Stomach (tissue), 8 donors: ENCODE measurements at regions not wholly inside any gene's neighbourhood (a gene's known extent, or its start where the extent isn't known, plus 50 kb on each side); places are given as distances from the start of the nearest gene placed in this dataset.

Source experiments
- DNase-seq, 2 donors: peaks; one replicate each; pipeline versions ENCODE4 v3.0.0 to v3.0.0-alpha.2; 2013 to 2019
- H3K27ac ChIP-seq, 5 donors: fragments of 200-600 bp in 4 of 5; sonication (generic) in 4 of 5; one replicate each; pipeline ENCODE4 v1.5.1; 2013 to 2019; ENCODE audit warnings: mild to moderate bottlenecking in 1 of 5, moderate library complexity in 1 of 5
- H3K27me3 ChIP-seq, 3 donors: fragments of 200-600 bp; sonication (generic); one replicate each; pipeline ENCODE4 v1.5.1; 2017 to 2019; ENCODE audit warnings: mixed run types in 1 of 3
- H3K36me3 ChIP-seq, 4 donors: fragments of 200-600 bp; sonication (generic); 1 replicate in 3 of 4; 2 replicates in 1 of 4; pipeline ENCODE4 v1.5.1; 2016 to 2019
- H3K4me1 ChIP-seq, 4 donors: fragments of 200-600 bp; sonication (generic); one replicate each; pipeline ENCODE4 v1.5.1; 2016 to 2019
- H3K4me3 ChIP-seq, 4 donors: fragments of 200-600 bp; sonication (generic) in 3 of 4; one replicate each; pipeline ENCODE4 v1.5.1; 2016 to 2019; ENCODE audit warnings: mild to moderate bottlenecking in 1 of 4
- H3K9me3 ChIP-seq, 4 donors: fragments of 200-600 bp; sonication (generic); one replicate each; pipeline ENCODE4 v1.5.1; 2016 to 2019
- CTCF ChIP-seq, 7 experiments: fragments of 450-650 bp in 4 of 7; fragments of 200-600 bp in 3 of 7; sonication (generic) in 3 of 7; IDR thresholded peaks; one replicate each; pipeline ENCODE4 v1.5.1; 2016 to 2019; ENCODE audit warnings: antibody characterized with exemption in 7 of 7, control low read depth in 2 of 7, mild to moderate bottlenecking in 1 of 7
- EP300 ChIP-seq: sonication (generic); formaldehyde crosslinking; IDR thresholded peaks from one replicate; pipeline ENCODE4 v1.6.1; 2017; ENCODE audit warnings: antibody characterized with exemption
- POLR2A ChIP-seq, 4 donors: fragments of 450-650 bp; IDR thresholded peaks; one replicate each; pipeline ENCODE4 v1.6.1; 2016; ENCODE audit warnings: antibody characterized with exemption in 4 of 4, control low read depth in 2 of 4, mild to moderate bottlenecking in 1 of 4, moderate library complexity in 1 of 4
- POLR2AphosphoS5 ChIP-seq, 3 donors: sonication (generic); formaldehyde crosslinking; IDR thresholded peaks; one replicate each; pipeline ENCODE4 v1.6.1; 2016; ENCODE audit warnings: antibody characterized with exemption in 3 of 3
- WGBS, 5 donors: extraction: QIAGEN DNeasy Blood & Tissue Kit in 3 of 5; methylation state at CpG; one replicate each; pipeline versions ENCODE4 v1.1.5 to v1.1.7; 2013 to 2018; 5-methylcytosine and 5-hydroxymethylcytosine counted together
- intact Hi-C: fragments of 100-400 bp; cut with DNase I; formaldehyde crosslinking; loops from one replicate; pipeline ENCODE4 v1.15.1; 2023; ENCODE audit warnings: low total_unique reads
- donor health status: healthy with polysubstance abuse.
- donor health status: Bipolar disorder and iron deficiency.
- donor health status: healthy.

GRCh38 chr6:40293460-40294185 lies 293.5 kb downstream of the LRFN2 start:
- Histone ChIP-seq H3K4me3 (no peak overlapping the region), H3K27me3 (peaks cover 0 to 29% (median 0%) of the 10 kb centered on the region in 3 donors), H3K9me3 (peaks cover 0 to 12% (median 2%) of the 10 kb centered on the region in 4 donors), H3K36me3 (no peaks in the 10 kb centered on the region), H3K27ac (no peak overlapping the region), H3K4me1 (no peaks in the 10 kb centered on the region)
- DNase-seq: no peak
- whole genome bisulfite sequencing, 5 donors: 51 to 61% (median 56%) methylated on average over 10 of the region's 10 CpGs
- intact Hi-C loops: no loop called here
- TF ChIP-seq POLR2AphosphoS5 (IDR thresholded peaks at IDR 0.05): no peak
- no peak for TF ChIP-seq CTCF (IDR thresholded peaks at IDR 0.05)
- TF ChIP-seq EP300: no peak
- TF ChIP-seq POLR2A (IDR thresholded peaks at IDR 0.05): no peak

GRCh38 chr6:40293060-40293459 lies 294.1 kb downstream of the LRFN2 start:
- 63 to 89% (median 74%) methylated on average over 1 of the region's 1 CpG for WGBS, 5 donors
- H3K36me3 ChIP-seq: no peaks in the 10 kb centered on the region
- H3K27me3 ChIP-seq: peaks cover 0 to 32% (median 0%) of the 10 kb centered on the region in 3 donors
- TF ChIP-seq EP300 (no peak), POLR2A (IDR thresholded peaks at IDR 0.05) (no peak), CTCF (IDR thresholded peaks at IDR 0.05) (no peak), POLR2AphosphoS5 (IDR thresholded peaks at IDR 0.05) (no peak)
- no peak overlapping the region for H3K27ac ChIP-seq
- intact Hi-C loops: no loop called here
- no peak overlapping the region for H3K4me3 ChIP-seq
- H3K9me3 ChIP-seq: peaks cover 0 to 8% (median 0%) of the 10 kb centered on the region in 4 donors
- H3K4me1 ChIP-seq: no peaks in the 10 kb centered on the region
- DNase-seq: no peak

GRCh38 chr6:40290816-40291215 lies 296.3 kb downstream of the LRFN2 start:
- no peak for DNase-seq
- H3K36me3 ChIP-seq: no peaks in the 10 kb centered on the region
- H3K4me3 ChIP-seq: no peak overlapping the region
- TF ChIP-seq CTCF (IDR thresholded peaks at IDR 0.05) (no peak), POLR2A (IDR thresholded peaks at IDR 0.05) (no peak), EP300 (no peak), POLR2AphosphoS5 (IDR thresholded peaks at IDR 0.05) (no peak)
- H3K4me1 ChIP-seq: no peaks in the 10 kb centered on the region
- H3K27ac ChIP-seq: no peak overlapping the region
- intact Hi-C loops: no loop called here
- H3K27me3 ChIP-seq: peaks cover 0 to 45% (median 0%) of the 10 kb centered on the region in 3 donors
- no peaks in the 10 kb centered on the region for H3K9me3 ChIP-seq
- WGBS, 5 donors: 25 to 42% (median 36%) methylated on average over 2 of the region's 2 CpGs

DNA sequence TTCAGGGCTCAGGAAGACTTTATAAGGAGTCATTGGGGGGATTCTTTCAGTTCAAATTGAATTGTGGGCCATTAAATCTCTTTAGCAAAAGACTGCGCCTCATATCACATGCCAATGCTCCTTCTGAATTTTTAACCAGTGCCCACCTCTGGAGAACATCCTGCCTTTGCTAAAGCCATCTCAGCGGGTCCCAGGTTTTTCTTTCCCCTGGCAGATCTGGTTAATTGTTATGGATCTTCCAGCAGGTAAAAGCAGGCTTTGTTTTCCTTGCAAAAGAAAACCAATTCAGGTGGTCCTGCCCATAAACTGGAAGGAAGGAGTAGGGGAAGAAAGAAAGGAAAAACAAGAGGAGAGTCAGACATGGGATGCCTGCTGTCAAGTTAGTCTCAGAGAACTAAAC lies 298.2 kb downstream of the LRFN2 start:
- no peak for DNase-seq
- intact Hi-C loops: no loop called here
- no peaks in the 10 kb centered on the region for H3K36me3 ChIP-seq
- no peak overlapping the region for H3K27ac ChIP-seq
- WGBS, 5 donors: 85 to 91% (median 90%) methylated on average over 2 of the region's 2 CpGs
- TF ChIP-seq POLR2AphosphoS5 (IDR thresholded peaks at IDR 0.05) (no peak), EP300 (no peak), CTCF (IDR thresholded peaks at IDR 0.05) (no peak), POLR2A (IDR thresholded peaks at IDR 0.05) (no peak)
- H3K4me3 ChIP-seq: no peak overlapping the region
- H3K4me1 ChIP-seq: no peaks in the 10 kb centered on the region
- peaks cover 0 to 57% (median 0%) of the 10 kb centered on the region in 3 donors for H3K27me3 ChIP-seq
- H3K9me3 ChIP-seq: no peaks in the 10 kb centered on the region
